Ectodermal cell (in vitro differentiated cells): ENCODE measurements at regions not wholly inside any gene's neighbourhood (a gene's known extent, or its start where the extent isn't known, plus 50 kb on each side); places are given as distances from the start of the nearest gene placed in this dataset.

Experiments used
- H3K27ac ChIP-seq: 2 replicates; pipeline ENCODE4 v1.7.0; 2013; ENCODE audit warnings: mild to moderate bottlenecking, low read depth, low read length; ENCODE audit not compliant: insufficient read depth, poor library complexity, severe bottlenecking
- H3K27me3 ChIP-seq: 2 replicates; pipeline ENCODE4 v1.7.0; 2013; ENCODE audit warnings: mild to moderate bottlenecking, low read length; ENCODE audit not compliant: insufficient read depth, control insufficient read depth, poor library complexity, severe bottlenecking
- H3K36me3 ChIP-seq: one replicate; pipeline ENCODE4 v1.7.0; 2013; ENCODE audit warnings: low read length; ENCODE audit not compliant: control insufficient read depth, insufficient read depth
- H3K4me1 ChIP-seq: one replicate; pipeline ENCODE4 v1.7.0; 2013; ENCODE audit warnings: low read length; ENCODE audit not compliant: control insufficient read depth, insufficient read depth
- H3K4me3 ChIP-seq: 2 replicates; pipeline ENCODE4 v1.7.0; 2013; ENCODE audit warnings: low read depth, low read length, control low read depth; ENCODE audit not compliant: insufficient read depth
- H3K9me3 ChIP-seq: 2 replicates; pipeline ENCODE4 v1.7.0; 2013; ENCODE audit warnings: mild to moderate bottlenecking, low read length, moderate library complexity; ENCODE audit not compliant: control insufficient read depth
- WGBS, 2 experiments: methylation state at CpG; one replicate each; pipeline ENCODE4 v1.1.7; 2013; ENCODE audit warnings: missing lambda C conversion rate in 2 of 2; 5-methylcytosine and 5-hydroxymethylcytosine counted together

DNA sequence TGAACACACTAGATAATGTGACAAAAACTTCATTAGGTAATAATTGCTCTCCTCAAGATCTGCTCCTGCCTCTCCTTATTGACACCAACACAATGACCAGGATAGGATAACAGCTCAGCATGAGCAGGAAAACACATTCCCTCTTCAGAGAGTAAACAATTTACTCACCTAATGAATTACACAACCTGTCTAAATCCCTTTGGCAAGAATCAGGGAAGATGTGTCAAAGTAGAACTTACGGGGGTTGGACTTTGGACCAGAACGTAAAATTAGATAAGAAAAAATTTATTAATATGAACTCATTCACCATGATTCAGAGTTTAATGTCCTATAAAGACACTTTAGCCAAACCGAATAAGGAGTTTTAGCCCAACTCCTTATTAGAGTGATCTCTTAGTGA, 512.2 kb downstream of the SATB2 start:
- Histone ChIP-seq H3K9me3 (no peaks in the 10 kb centered on the region), H3K4me1 (no peaks in the 10 kb centered on the region), H3K27me3 (no peaks in the 10 kb centered on the region), H3K27ac (no peak overlapping the region), H3K36me3 (no peaks in the 10 kb centered on the region), H3K4me3 (no peak overlapping the region)
- 100% methylated on average over 2 of the region's 3 CpGs; no CpG with 5 or more reads in 1 of the 2 experiments for WGBS, 2 experiments

DNA sequence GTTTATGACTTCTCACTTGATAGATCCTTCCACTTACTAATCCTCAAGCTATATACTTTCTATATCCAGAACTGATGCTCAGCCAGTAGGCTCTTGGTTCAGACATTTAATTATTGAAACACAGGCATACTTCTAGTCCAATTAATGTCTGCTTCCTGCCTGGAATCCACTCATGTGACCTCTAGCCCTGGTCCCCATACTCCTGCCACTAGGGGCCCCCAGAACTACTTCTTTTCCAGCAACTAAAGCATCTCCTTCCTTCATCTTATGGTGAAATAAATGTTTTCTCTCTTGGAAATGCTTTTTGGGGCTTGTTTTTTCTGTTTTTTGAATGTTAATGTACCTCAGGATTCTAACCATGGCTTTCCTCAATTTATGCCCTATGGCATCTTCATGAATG, 527.6 kb downstream of the SATB2 start:
- no peaks in the 10 kb centered on the region for H3K9me3 ChIP-seq
- H3K36me3 ChIP-seq: no peaks in the 10 kb centered on the region
- no peak overlapping the region for H3K27ac ChIP-seq
- no peaks in the 10 kb centered on the region for H3K4me1 ChIP-seq
- H3K4me3 ChIP-seq: no peak overlapping the region
- H3K27me3 ChIP-seq: no peaks in the 10 kb centered on the region

- Histone ChIP-seq H3K9me3 (no peaks in the 10 kb centered on the region), H3K4me3 (no peak overlapping the region), H3K36me3 (no peaks in the 10 kb centered on the region), H3K27ac (no peak overlapping the region), H3K4me1 (no peaks in the 10 kb centered on the region), H3K27me3 (no peaks in the 10 kb centered on the region)
- 68 to 84% methylated on average over 3 of the region's 3 CpGs for WGBS, 2 experiments
These were observed 529.7 kb downstream of the SATB2 start for GRCh38 chr2:198928026-198928425.

GRCh38 chr2:198917926-198918720, 539.6 kb downstream of the SATB2 start:
- H3K36me3 ChIP-seq: no peaks in the 10 kb centered on the region
- H3K9me3 ChIP-seq: no peaks in the 10 kb centered on the region
- H3K4me1 ChIP-seq: no peaks in the 10 kb centered on the region
- 91 to 98% methylated on average over 3 of the region's 3 CpGs for WGBS, 2 experiments
- no peak overlapping the region for H3K27ac ChIP-seq
- H3K27me3 ChIP-seq: no peaks in the 10 kb centered on the region
- H3K4me3 ChIP-seq: no peak overlapping the region

- Histone ChIP-seq H3K27ac (no peak overlapping the region), H3K4me1 (no peaks in the 10 kb centered on the region)
- 75 to 94% methylated on average over 1 of the region's 2 CpGs for WGBS, 2 experiments
These were observed 540.5 kb downstream of the SATB2 start for GRCh38 chr2:198917275-198917674.

DNA sequence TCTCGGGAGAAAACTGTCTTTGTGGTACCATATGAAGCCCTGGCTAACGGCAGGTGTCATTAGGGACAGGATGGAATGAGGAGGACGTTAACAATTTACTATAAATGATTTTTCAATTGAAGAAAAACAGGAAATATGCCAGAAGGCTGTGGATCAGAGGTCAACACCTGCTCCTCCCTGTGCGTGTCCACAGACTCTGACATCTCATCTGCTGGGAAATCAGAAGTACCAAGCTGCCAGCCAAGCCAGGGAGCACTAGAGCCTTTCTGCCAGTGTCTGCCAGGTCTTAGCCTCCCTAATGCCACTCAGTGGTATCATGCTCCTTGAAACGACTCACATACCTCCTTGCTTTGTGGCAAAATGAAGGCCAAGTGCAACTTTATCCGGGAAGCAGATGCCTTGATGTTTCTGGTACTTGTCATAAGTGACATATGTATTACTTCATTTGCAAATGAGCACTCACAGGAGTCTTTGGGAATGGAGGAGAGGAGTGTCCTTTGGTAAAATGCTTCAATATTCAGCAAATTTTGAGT, 541.1 kb downstream of the SATB2 start:
- Histone ChIP-seq H3K36me3 (no peaks in the 10 kb centered on the region), H3K27me3 (no peaks in the 10 kb centered on the region), H3K4me1 (no peaks in the 10 kb centered on the region), H3K9me3 (no peaks in the 10 kb centered on the region), H3K27ac (no peak overlapping the region), H3K4me3 (no peak overlapping the region)
- 93% methylated on average over 5 to 6 of the region's 6 CpGs for WGBS, 2 experiments

More at GRCh38 chr2:198917275-198917674, 540.5 kb downstream of the SATB2 start:
- H3K27me3 ChIP-seq: no peaks in the 10 kb centered on the region
- H3K4me3 ChIP-seq: no peak overlapping the region
- no peaks in the 10 kb centered on the region for H3K9me3 ChIP-seq
- H3K36me3 ChIP-seq: no peaks in the 10 kb centered on the region

DNA sequence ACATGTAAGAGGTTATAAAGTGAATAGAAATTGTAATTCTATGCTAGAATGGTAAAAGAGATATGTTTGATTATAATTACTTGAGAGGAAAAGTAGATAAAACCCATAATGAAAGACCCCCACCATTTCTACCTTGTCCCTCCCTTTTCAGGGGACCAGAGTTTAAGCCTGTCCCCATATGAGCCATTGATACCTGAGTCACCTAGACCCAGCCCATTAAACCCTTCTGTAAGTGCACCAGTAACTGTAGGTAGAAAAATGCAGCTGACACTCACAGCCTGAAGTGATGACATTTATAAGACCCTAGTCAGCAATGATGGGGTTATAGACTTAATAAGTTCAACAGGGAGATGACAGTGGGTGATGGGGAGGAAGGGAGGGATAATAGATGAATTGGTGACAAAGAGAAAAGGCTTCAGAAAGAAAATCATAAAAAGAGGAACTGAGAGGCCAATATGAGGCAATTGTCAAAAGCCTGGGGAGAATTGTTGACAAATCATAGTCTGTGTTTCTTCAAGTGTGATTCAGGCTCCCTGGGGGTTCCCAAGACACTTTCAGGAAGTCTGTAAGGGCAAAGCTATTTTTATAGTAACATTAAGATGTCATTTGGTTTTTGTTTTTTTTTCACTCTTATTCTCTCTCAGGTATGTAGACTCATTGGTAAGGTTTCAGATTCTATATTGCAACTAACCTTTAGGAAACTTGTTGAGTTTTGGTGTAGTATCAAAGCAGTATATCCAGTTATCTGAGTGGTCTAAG, 544.2 kb downstream of the SATB2 start:
- Histone ChIP-seq H3K27ac (no peak overlapping the region), H3K36me3 (no peaks in the 10 kb centered on the region), H3K4me1 (no peaks in the 10 kb centered on the region), H3K9me3 (no peaks in the 10 kb centered on the region), H3K27me3 (no peaks in the 10 kb centered on the region), H3K4me3 (no peak overlapping the region)

- Histone ChIP-seq H3K4me1 (no peaks in the 10 kb centered on the region), H3K27me3 (no peaks in the 10 kb centered on the region), H3K4me3 (no peak overlapping the region), H3K27ac (no peak overlapping the region), H3K36me3 (no peaks in the 10 kb centered on the region), H3K9me3 (no peaks in the 10 kb centered on the region)
- 80 to 100% methylated on average over 1 to 2 of the region's 2 CpGs for WGBS, 2 experiments
These were observed 548.0 kb downstream of the SATB2 start for GRCh38 chr2:198909525-198910267.

- H3K4me1 ChIP-seq: no peaks in the 10 kb centered on the region
- H3K36me3 ChIP-seq: no peaks in the 10 kb centered on the region
- H3K27ac ChIP-seq: no peak overlapping the region
- no peaks in the 10 kb centered on the region for H3K27me3 ChIP-seq
- H3K9me3 ChIP-seq: no peaks in the 10 kb centered on the region
- 66 to 82% methylated on average over 5 to 7 of the region's 7 CpGs for WGBS, 2 experiments
- H3K4me3 ChIP-seq: no peak overlapping the region
These were observed 551.7 kb downstream of the SATB2 start for GRCh38 chr2:198905881-198906612.
